HUES64 (cell line): ENCODE measurements at regions not wholly inside any gene's neighbourhood (a gene's known extent, or its start where the extent isn't known, plus 50 kb on each side); places are given as distances from the start of the nearest gene placed in this dataset.

Experiments
- H3K27ac ChIP-seq: 2 replicates; pipeline ENCODE4 v1.7.0; 2013; ENCODE audit warnings: low read depth, low read length, inconsistent platforms
- H3K27me3 ChIP-seq: 2 replicates; pipeline ENCODE4 v1.6.1; 2013; ENCODE audit warnings: mild to moderate bottlenecking, low read length; ENCODE audit not compliant: insufficient read depth
- H3K36me3 ChIP-seq: 2 replicates; pipeline ENCODE4 v1.6.1; 2013; ENCODE audit warnings: mild to moderate bottlenecking, low read length; ENCODE audit not compliant: insufficient read depth
- H3K4me1 ChIP-seq: 2 replicates; pipeline ENCODE4 v1.6.1; 2013; ENCODE audit warnings: mild to moderate bottlenecking, low read length, moderate library complexity; ENCODE audit not compliant: insufficient read depth
- H3K4me3 ChIP-seq: 2 replicates; pipeline ENCODE4 v1.5.1; 2013; ENCODE audit warnings: mild to moderate bottlenecking, low read length, moderate library complexity
- H3K9ac ChIP-seq: 2 replicates; pipeline ENCODE4 v1.6.1; 2013; ENCODE audit warnings: mild to moderate bottlenecking, low read depth, low read length
- H3K9me3 ChIP-seq: 2 replicates; pipeline ENCODE4 v1.6.1; 2013; ENCODE audit warnings: low read depth, low read length; ENCODE audit not compliant: insufficient read depth
- WGBS: fragments of 150-250, 120-280 bp; methylation state at CpG from one replicate; pipeline ENCODE4 v1.1.7; 2013; ENCODE audit warnings: missing lambda C conversion rate; 5-methylcytosine and 5-hydroxymethylcytosine counted together

GRCh38 chrX:69110116-69110530 lies 55.1 kb downstream of the PJA1 start:
- H3K9ac ChIP-seq: no peak overlapping the region
- H3K4me1 ChIP-seq: peaks cover 14% of the 10 kb centered on the region
- no peaks in the 10 kb centered on the region for H3K9me3 ChIP-seq
- H3K27ac ChIP-seq: no peak overlapping the region
- WGBS: 29% methylated on average over 3 of the region's 3 CpGs
- H3K4me3 ChIP-seq: no peak overlapping the region
- no peaks in the 10 kb centered on the region for H3K27me3 ChIP-seq
- no peaks in the 10 kb centered on the region for H3K36me3 ChIP-seq

GRCh38 chrX:69109706-69110105 lies 55.5 kb downstream of the PJA1 start:
- Histone ChIP-seq H3K27me3 (no peaks in the 10 kb centered on the region), H3K9me3 (no peaks in the 10 kb centered on the region), H3K4me1 (peaks cover 14% of the 10 kb centered on the region), H3K4me3 (no peak overlapping the region), H3K9ac (no peak overlapping the region), H3K36me3 (no peaks in the 10 kb centered on the region), H3K27ac (no peak overlapping the region)
- WGBS: 36% methylated on average over 5 of the region's 5 CpGs

GRCh38 chrX:69109036-69109663 lies 56.1 kb downstream of the PJA1 start:
- 84% methylated on average over 6 of the region's 8 CpGs for WGBS
- no peak overlapping the region for H3K4me3 ChIP-seq
- H3K27ac ChIP-seq: no peak overlapping the region
- no peaks in the 10 kb centered on the region for H3K36me3 ChIP-seq
- peaks cover 17% of the 10 kb centered on the region for H3K4me1 ChIP-seq
- no peak overlapping the region for H3K9ac ChIP-seq
- H3K27me3 ChIP-seq: no peaks in the 10 kb centered on the region
- no peaks in the 10 kb centered on the region for H3K9me3 ChIP-seq

GRCh38 chrX:69107747-69108401 lies 57.4 kb downstream of the PJA1 start:
- no peaks in the 10 kb centered on the region for H3K36me3 ChIP-seq
- peaks cover 17% of the 10 kb centered on the region for H3K4me1 ChIP-seq
- WGBS: 58% methylated on average over 7 of the region's 7 CpGs
- no peak overlapping the region for H3K4me3 ChIP-seq
- no peaks in the 10 kb centered on the region for H3K27me3 ChIP-seq
- no peaks in the 10 kb centered on the region for H3K9me3 ChIP-seq
- H3K27ac ChIP-seq: no peak overlapping the region
- H3K9ac ChIP-seq: no peak overlapping the region

- Histone ChIP-seq H3K9me3 (no peaks in the 10 kb centered on the region), H3K27me3 (no peaks in the 10 kb centered on the region), H3K27ac (peak overlapping the region; percentile 53; the same call in 1 of the 2 replicates), H3K36me3 (no peaks in the 10 kb centered on the region), H3K4me1 (peaks cover 17% of the 10 kb centered on the region), H3K9ac (no peak overlapping the region), H3K4me3 (no peak overlapping the region)
- WGBS: no CpG with 5 or more reads among the region's 1 CpG
Observed at GRCh38 chrX:69107231-69107739, 58.0 kb downstream of the PJA1 start.

- Histone ChIP-seq H3K9me3 (no peaks in the 10 kb centered on the region), H3K9ac (no peak overlapping the region), H3K36me3 (no peaks in the 10 kb centered on the region), H3K27ac (no peak overlapping the region), H3K4me1 (peaks cover 17% of the 10 kb centered on the region), H3K27me3 (no peaks in the 10 kb centered on the region), H3K4me3 (no peak overlapping the region)
- WGBS: 72% methylated on average over 10 of the region's 10 CpGs
Observed at GRCh38 chrX:69104756-69105434, 60.4 kb downstream of the PJA1 start.

GRCh38 chrX:69103539-69103938 lies 61.7 kb downstream of the PJA1 start:
- 88% methylated on average over 5 of the region's 5 CpGs for WGBS
- H3K36me3 ChIP-seq: no peaks in the 10 kb centered on the region
- peaks cover 13% of the 10 kb centered on the region for H3K4me1 ChIP-seq
- H3K4me3 ChIP-seq: no peak overlapping the region
- H3K27ac ChIP-seq: no peak overlapping the region
- H3K9ac ChIP-seq: no peak overlapping the region
- no peaks in the 10 kb centered on the region for H3K9me3 ChIP-seq
- H3K27me3 ChIP-seq: no peaks in the 10 kb centered on the region

- Histone ChIP-seq H3K9ac (no peak overlapping the region), H3K9me3 (no peaks in the 10 kb centered on the region), H3K36me3 (no peaks in the 10 kb centered on the region), H3K27me3 (no peaks in the 10 kb centered on the region), H3K27ac (no peak overlapping the region), H3K4me1 (peaks cover 16% of the 10 kb centered on the region), H3K4me3 (no peak overlapping the region)
- WGBS: 78% methylated on average over 5 of the region's 5 CpGs
Observed at GRCh38 chrX:69102612-69103194, 62.5 kb downstream of the PJA1 start.

GRCh38 chrX:69101683-69102251 lies 63.5 kb downstream of the PJA1 start:
- H3K27ac ChIP-seq: no peak overlapping the region
- no peaks in the 10 kb centered on the region for H3K9me3 ChIP-seq
- no peaks in the 10 kb centered on the region for H3K36me3 ChIP-seq
- no peaks in the 10 kb centered on the region for H3K27me3 ChIP-seq
- WGBS: 85% methylated on average over 7 of the region's 7 CpGs
- no peak overlapping the region for H3K4me3 ChIP-seq
- H3K9ac ChIP-seq: no peak overlapping the region
- peaks cover 11% of the 10 kb centered on the region for H3K4me1 ChIP-seq

- Histone ChIP-seq H3K36me3 (no peaks in the 10 kb centered on the region), H3K9ac (no peak overlapping the region), H3K4me1 (peaks cover 10% of the 10 kb centered on the region; the same call in 1 of the 2 replicates), H3K4me3 (no peak overlapping the region), H3K27me3 (no peaks in the 10 kb centered on the region), H3K27ac (no peak overlapping the region), H3K9me3 (no peaks in the 10 kb centered on the region)
- WGBS: 89% methylated on average over 4 of the region's 4 CpGs
Observed at GRCh38 chrX:69100478-69100877, 64.8 kb downstream of the PJA1 start.
